KMS-11 (cell line): ENCODE measurements at regions not wholly inside any gene's neighbourhood (a gene's known extent, or its start where the extent isn't known, plus 50 kb on each side); places are given as distances from the start of the nearest gene placed in this dataset.

Source experiments
- H2AFZ ChIP-seq: fragments of 200-600 bp; sonication (generic); 2 replicates; pipeline ENCODE4 v1.6.1; 2016; ENCODE audit warnings: antibody characterized with exemption, mixed run types, low read depth
- H3K27ac ChIP-seq: fragments of 200-600 bp; sonication (generic); 2 replicates; pipeline ENCODE4 v1.6.1; 2016; ENCODE audit warnings: mild to moderate bottlenecking, mixed run types
- H3K27me3 ChIP-seq: fragments of 200-600 bp; sonication (generic); 2 replicates; pipeline ENCODE4 v1.6.1; 2017; ENCODE audit warnings: mild to moderate bottlenecking, low read depth, mixed run types, moderate library complexity; ENCODE audit not compliant: insufficient read depth
- H3K36me3 ChIP-seq: fragments of 200-600 bp; sonication (generic); 2 replicates; pipeline ENCODE4 v1.6.1; 2017; ENCODE audit warnings: mild to moderate bottlenecking, mixed run types; ENCODE audit not compliant: insufficient read depth
- H3K4me1 ChIP-seq: fragments of 200-600 bp; sonication (generic); 2 replicates; pipeline ENCODE4 v1.6.1; 2016; ENCODE audit warnings: mild to moderate bottlenecking, low read depth, mixed run types; ENCODE audit not compliant: poor library complexity, severe bottlenecking
- H3K4me2 ChIP-seq: fragments of 200-600 bp; sonication (generic); 2 replicates; pipeline ENCODE4 v1.7.0; 2016; ENCODE audit warnings: mild to moderate bottlenecking, mixed run types
- H3K4me3 ChIP-seq: fragments of 200-600 bp; sonication (generic); IDR thresholded peaks from 2 replicates; pipeline ENCODE4 v1.6.1; 2017; ENCODE audit warnings: low read depth, low read length, mixed read lengths; ENCODE audit not compliant: insufficient read depth
- H3K79me2 ChIP-seq: fragments of 200-600 bp; sonication (generic); 2 replicates; pipeline ENCODE4 v1.6.1; 2016; ENCODE audit warnings: low read depth, mixed run types; ENCODE audit not compliant: insufficient read depth
- H3K9ac ChIP-seq: fragments of 200-600 bp; sonication (generic); 2 replicates; pipeline ENCODE4 v1.6.1; 2016; ENCODE audit warnings: mild to moderate bottlenecking, mixed run types
- H4K20me1 ChIP-seq: fragments of 200-600 bp; sonication (generic); 2 replicates; pipeline ENCODE4 v1.6.1; 2016; ENCODE audit warnings: mild to moderate bottlenecking, mixed run types; ENCODE audit not compliant: insufficient read depth
- CTCF ChIP-seq: fragments of 200-600 bp; sonication (generic); conservative IDR thresholded peaks from 2 replicates; pipeline ENCODE4 v1.6.1; 2017; ENCODE audit warnings: low read depth, mild to moderate bottlenecking, antibody characterized with exemption, low read length, moderate library complexity, mixed read lengths

DNA sequence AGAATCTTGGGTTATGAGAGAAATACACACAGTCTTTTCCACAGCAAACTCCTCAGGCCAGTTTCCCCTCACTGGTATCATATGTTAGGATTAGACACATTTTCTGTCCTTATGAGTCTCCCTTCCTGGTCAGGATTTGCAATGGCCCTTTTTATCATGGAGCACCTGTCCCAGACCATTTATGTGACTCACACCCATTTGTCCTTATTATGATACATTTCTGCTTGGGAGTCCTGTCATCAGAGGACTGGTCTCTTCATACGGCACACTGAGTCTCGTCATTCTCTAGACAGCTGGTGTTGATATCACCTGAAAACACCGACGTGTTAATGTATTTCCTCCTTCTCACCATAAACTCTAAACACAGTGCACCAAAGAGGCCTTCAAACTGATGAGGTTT is 105.0 kb upstream of the SYT6 start:
- H3K27me3 ChIP-seq: no peaks in the 10 kb centered on the region

GRCh38 chr1:114258074-114258473 is 104.4 kb upstream of the SYT6 start:
- TF ChIP-seq CTCF: no peak
- Histone ChIP-seq H3K27me3 (no peaks in the 10 kb centered on the region), H3K79me2 (no peaks in the 10 kb centered on the region), H3K4me2 (no peak overlapping the region), H3K4me1 (peaks cover 6% of the 10 kb centered on the region), H2AFZ (no peak overlapping the region), H3K4me3 (no peak overlapping the region), H4K20me1 (no peaks in the 10 kb centered on the region), H3K27ac (no peak overlapping the region), H3K9ac (no peak overlapping the region), H3K36me3 (no peaks in the 10 kb centered on the region)

More for the DNA sequence above, 105.0 kb upstream of the SYT6 start:
- H3K4me1 ChIP-seq: peaks cover 10% of the 10 kb centered on the region
- H3K79me2 ChIP-seq: no peaks in the 10 kb centered on the region
- H2AFZ ChIP-seq: no peak overlapping the region
- H3K27ac ChIP-seq: no peak overlapping the region
- H3K9ac ChIP-seq: no peak overlapping the region
- no peaks in the 10 kb centered on the region for H3K36me3 ChIP-seq
- H3K4me2 ChIP-seq: no peak overlapping the region
- TF ChIP-seq CTCF: no peak
- H3K4me3 ChIP-seq: no peak overlapping the region
- H4K20me1 ChIP-seq: no peaks in the 10 kb centered on the region

GRCh38 chr1:114257554-114257953 is 103.9 kb upstream of the SYT6 start:
- no peaks in the 10 kb centered on the region for H3K27me3 ChIP-seq
- H3K9ac ChIP-seq: no peak overlapping the region
- H3K4me2 ChIP-seq: no peak overlapping the region
- H3K79me2 ChIP-seq: no peaks in the 10 kb centered on the region
- TF ChIP-seq CTCF: no peak
- no peaks in the 10 kb centered on the region for H4K20me1 ChIP-seq
- H3K4me1 ChIP-seq: peaks cover 1% of the 10 kb centered on the region
- H2AFZ ChIP-seq: no peak overlapping the region
- H3K36me3 ChIP-seq: no peaks in the 10 kb centered on the region
- H3K27ac ChIP-seq: no peak overlapping the region
- H3K4me3 ChIP-seq: no peak overlapping the region

DNA sequence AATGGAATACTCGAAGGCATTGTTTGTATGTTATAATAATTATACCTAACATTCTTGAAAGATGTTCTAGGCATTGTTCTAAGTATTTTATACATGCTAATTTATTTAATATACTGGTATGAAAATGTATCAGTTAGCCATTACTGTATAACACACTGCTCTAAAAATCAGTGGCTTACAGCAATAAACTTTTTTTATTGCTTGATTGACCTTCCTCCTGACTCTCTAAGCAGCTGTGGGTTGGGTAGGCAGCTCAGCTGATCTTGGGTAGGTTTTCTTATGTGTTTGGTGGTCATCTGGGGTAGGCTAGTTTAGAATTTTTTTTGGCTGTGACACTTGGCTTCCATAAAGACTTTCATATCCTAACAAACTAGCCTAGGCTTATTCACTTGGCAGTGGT is 100.2 kb upstream of the SYT6 start:
- Histone ChIP-seq H3K4me1 (no peaks in the 10 kb centered on the region), H4K20me1 (no peaks in the 10 kb centered on the region), H3K36me3 (no peaks in the 10 kb centered on the region), H3K27ac (no peak overlapping the region), H3K4me2 (no peak overlapping the region), H2AFZ (no peak overlapping the region), H3K4me3 (no peak overlapping the region), H3K79me2 (no peaks in the 10 kb centered on the region), H3K27me3 (no peaks in the 10 kb centered on the region), H3K9ac (no peak overlapping the region)
- TF ChIP-seq CTCF: no peak

DNA sequence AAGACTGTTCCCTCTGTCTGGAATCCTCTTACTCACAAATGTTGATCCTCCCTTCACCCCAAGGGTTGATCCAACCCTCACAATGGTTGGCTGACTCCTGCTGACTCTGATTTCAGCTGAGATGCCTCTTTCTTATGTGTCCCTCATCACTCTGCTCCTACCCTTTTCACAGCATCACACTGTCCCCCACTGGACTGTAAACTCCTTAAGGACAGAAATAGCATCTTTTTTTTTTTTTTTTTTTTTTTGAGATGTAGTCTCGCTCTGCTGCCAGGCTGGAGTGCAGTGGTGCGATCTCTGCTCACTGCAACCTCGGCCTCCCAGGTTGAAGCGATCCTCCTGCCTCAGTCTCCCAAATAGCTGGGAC is 97.9 kb upstream of the SYT6 start:
- Histone ChIP-seq H3K79me2 (no peaks in the 10 kb centered on the region), H3K4me2 (no peak overlapping the region)
- no peak for TF ChIP-seq CTCF

More for the DNA sequence above, 97.9 kb upstream of the SYT6 start:
- Histone ChIP-seq H2AFZ (no peak overlapping the region), H3K4me3 (no peak overlapping the region), H4K20me1 (no peaks in the 10 kb centered on the region), H3K36me3 (no peaks in the 10 kb centered on the region), H3K4me1 (no peaks in the 10 kb centered on the region), H3K27me3 (no peaks in the 10 kb centered on the region), H3K9ac (no peak overlapping the region), H3K27ac (no peak overlapping the region)
